ENCODE measurements at regions not wholly inside any gene's neighbourhood (a gene's known extent, or its start where the extent isn't known, plus 50 kb on each side); places are given as distances from the start of the nearest gene placed in this dataset.

DNA sequence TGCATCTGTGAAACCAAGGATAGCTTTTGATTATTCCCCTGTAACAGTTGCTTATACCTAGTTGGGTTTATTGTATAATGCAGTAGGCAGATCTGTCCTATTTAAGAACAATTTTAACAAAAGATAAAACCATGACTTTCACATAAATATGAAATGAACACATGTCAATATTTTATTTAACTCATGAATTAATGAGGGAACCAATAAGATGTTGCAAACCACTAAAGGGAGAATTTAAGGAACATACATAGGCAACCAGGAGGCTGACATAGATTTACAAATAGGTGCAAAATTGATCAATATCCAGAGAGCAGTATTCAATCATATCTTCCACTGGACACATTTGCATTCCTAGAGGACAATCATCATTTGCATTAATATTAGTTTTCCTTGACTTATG lies 280.0 kb upstream of the BRINP1 start:
- no peaks in the 10 kb centered on the region for H3K27me3 ChIP-seq (ENCODE audit: control insufficient read depth in 1 of 2, insufficient read depth in 2 of 2, low read length in 2 of 2)
- H3K9me3 ChIP-seq (ENCODE audit: control insufficient read depth in 2 of 2, insufficient read depth in 1 of 2, low read depth in 1 of 2, low read length in 1 of 2), result no peaks in the 10 kb centered on the region
- no peak overlapping the region for H3K4me3 ChIP-seq (ENCODE audit: low read depth in 1 of 2, low read length in 2 of 2)
- H3K4me1 ChIP-seq (ENCODE audit: control insufficient read depth in 2 of 2, insufficient read depth in 2 of 2, low read length in 1 of 2), result no peaks in the 10 kb centered on the region
- no peak overlapping the region for H3K27ac ChIP-seq (ENCODE audit: low read depth in 2 of 2, low read length in 1 of 2)
- no peaks in the 10 kb centered on the region for H3K36me3 ChIP-seq (ENCODE audit: control insufficient read depth in 2 of 2, insufficient read depth in 2 of 2, low read length in 1 of 2)

DNA sequence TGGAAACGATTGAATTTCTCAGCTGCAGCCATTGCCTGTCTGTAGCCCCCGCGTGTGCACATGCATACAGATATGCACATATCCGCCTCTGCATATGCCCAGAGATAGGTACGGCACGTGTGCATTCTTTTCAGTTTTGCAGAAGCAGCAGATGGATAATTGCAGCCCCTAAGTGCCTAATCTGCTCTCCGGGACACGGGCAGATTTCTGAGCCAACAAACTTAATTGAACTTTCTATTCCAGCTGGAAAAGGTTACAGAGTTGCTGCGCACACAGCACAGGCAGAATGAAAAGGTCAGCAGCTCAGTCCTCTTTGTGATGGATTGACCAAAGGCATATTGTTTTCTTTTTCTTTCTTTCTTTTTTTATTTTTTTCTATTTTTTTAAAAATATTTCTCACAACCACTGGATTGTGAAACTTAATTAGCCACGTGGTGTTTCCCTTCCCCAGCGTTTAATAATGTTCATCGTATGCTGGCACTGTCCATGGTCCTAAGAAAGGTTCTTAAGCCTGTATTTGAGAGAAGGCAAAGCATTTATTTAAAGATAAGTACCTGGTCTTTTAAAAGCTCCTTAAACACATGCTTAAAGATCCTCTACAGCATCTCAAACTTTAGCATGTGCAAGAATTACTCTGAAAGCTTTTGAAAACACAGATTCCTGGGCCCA lies 270.2 kb upstream of the BRINP1 start:
- H3K9me3 ChIP-seq (ENCODE audit: control insufficient read depth in 2 of 2, insufficient read depth in 1 of 2, low read depth in 1 of 2, low read length in 1 of 2), result no peaks in the 10 kb centered on the region
- 57 to 62% methylated on average over 12 of the region's 12 CpGs for WGBS, 2 donors
- H3K4me3 ChIP-seq (ENCODE audit: low read depth in 1 of 2, low read length in 2 of 2), result no peak overlapping the region
- no peaks in the 10 kb centered on the region for H3K4me1 ChIP-seq (ENCODE audit: control insufficient read depth in 2 of 2, insufficient read depth in 2 of 2, low read length in 1 of 2)
- H3K36me3 ChIP-seq (ENCODE audit: control insufficient read depth in 2 of 2, insufficient read depth in 2 of 2, low read length in 1 of 2), result no peaks in the 10 kb centered on the region
- H3K27me3 ChIP-seq (ENCODE audit: control insufficient read depth in 1 of 2, insufficient read depth in 2 of 2, low read length in 2 of 2), result no peaks in the 10 kb centered on the region
- H3K27ac ChIP-seq (ENCODE audit: low read depth in 2 of 2, low read length in 1 of 2), result no peak overlapping the region

DNA sequence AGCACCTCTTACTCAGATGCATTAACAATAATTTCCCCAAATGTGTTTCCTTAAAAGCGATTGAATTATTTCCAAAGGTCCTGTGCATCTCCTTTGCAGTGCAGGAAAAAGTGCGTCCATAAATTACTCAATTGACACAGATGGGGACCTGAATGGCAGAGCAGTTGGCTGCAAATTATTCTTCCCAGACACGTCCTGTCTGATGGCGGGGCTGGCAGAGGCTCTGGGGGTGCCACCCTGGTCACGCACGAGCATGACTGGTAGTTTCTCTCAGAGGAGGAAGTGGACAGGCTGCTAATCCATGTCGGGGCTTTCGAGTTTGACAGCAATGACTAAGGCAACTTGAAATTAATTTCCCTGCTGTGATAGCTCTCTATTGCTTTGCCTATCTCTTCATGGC lies 264.8 kb upstream of the BRINP1 start:
- no peak overlapping the region for H3K4me3 ChIP-seq (ENCODE audit: low read depth in 1 of 2, low read length in 2 of 2)
- H3K27ac ChIP-seq (ENCODE audit: low read depth in 2 of 2, low read length in 1 of 2), result no peak overlapping the region
- H3K36me3 ChIP-seq (ENCODE audit: control insufficient read depth in 2 of 2, insufficient read depth in 2 of 2, low read length in 1 of 2), result no peaks in the 10 kb centered on the region
- H3K4me1 ChIP-seq (ENCODE audit: control insufficient read depth in 2 of 2, insufficient read depth in 2 of 2, low read length in 1 of 2), result no peaks in the 10 kb centered on the region
- H3K27me3 ChIP-seq (ENCODE audit: control insufficient read depth in 1 of 2, insufficient read depth in 2 of 2, low read length in 2 of 2), result no peaks in the 10 kb centered on the region
- 56 to 73% methylated on average over 8 of the region's 8 CpGs for WGBS, 2 donors
- H3K9me3 ChIP-seq (ENCODE audit: control insufficient read depth in 2 of 2, insufficient read depth in 1 of 2, low read depth in 1 of 2, low read length in 1 of 2), result no peaks in the 10 kb centered on the region

DNA sequence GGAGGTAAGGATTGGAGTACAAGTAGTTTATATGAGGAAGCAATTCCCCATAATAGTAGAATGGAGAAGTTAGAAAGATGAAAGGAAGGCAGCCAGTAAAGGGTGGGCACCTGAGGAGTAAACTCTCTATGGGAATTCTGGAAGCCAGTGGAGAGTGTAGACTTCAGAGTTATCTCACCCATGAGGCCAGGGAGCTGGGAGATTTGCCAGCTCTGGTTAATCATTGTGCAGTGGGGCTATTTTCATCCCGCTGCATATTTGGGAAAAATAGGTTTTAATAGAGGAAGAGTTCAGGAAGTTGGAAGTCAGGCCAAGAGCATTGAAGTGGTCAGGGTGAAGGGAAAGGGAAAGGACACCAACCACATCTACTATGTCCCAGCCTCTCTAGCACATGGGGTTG lies 242.3 kb upstream of the BRINP1 start:
- Histone ChIP-seq H3K27me3 (ENCODE audit: control insufficient read depth in 1 of 2, insufficient read depth in 2 of 2, low read length in 2 of 2) (no peaks in the 10 kb centered on the region), H3K36me3 (ENCODE audit: control insufficient read depth in 2 of 2, insufficient read depth in 2 of 2, low read length in 1 of 2) (no peaks in the 10 kb centered on the region), H3K9me3 (ENCODE audit: control insufficient read depth in 2 of 2, insufficient read depth in 1 of 2, low read depth in 1 of 2, low read length in 1 of 2) (no peaks in the 10 kb centered on the region), H3K4me3 (ENCODE audit: low read depth in 1 of 2, low read length in 2 of 2) (no peak overlapping the region), H3K4me1 (ENCODE audit: control insufficient read depth in 2 of 2, insufficient read depth in 2 of 2, low read length in 1 of 2) (no peaks in the 10 kb centered on the region), H3K27ac (ENCODE audit: low read depth in 2 of 2, low read length in 1 of 2) (no peak overlapping the region)
- 70 to 72% methylated on average over 1 of the region's 1 CpG for WGBS, 2 donors

DNA sequence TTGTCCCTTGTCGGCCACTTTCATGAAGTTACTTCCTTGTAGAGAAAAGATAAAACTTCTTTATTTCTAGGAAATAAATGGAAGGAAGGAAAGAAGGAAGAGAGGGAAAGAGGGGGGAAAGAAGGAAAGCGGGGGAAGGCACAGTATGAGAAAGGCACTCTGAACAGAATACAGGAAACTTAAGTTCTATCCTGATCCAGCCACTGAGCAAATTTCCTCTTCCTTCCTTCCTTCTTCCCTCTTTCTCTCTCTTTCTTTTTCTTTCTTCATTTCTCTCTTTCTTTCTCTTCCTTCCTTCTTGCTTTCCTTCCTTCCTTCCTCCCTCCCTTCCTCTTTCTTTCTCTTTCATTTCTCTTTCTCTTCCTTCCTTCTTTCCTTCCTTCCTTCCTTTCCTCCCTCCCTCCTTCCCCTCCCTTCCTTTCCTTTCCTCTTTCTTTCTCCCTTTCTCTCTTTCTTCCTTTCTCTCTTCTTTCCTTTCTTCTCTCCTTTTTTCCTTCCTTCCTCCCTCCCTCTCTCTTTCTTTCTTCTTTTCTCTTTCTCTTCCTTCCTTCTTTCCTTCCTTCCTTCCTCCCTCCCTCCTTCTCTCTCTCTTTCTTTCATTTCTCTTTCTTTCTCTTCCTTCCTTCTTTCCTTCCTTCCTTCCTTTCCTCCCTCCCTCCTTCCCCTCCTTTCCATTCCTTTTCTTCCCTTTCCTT lies 240.2 kb upstream of the BRINP1 start:
- WGBS, 2 donors, result 92 to 100% methylated on average over 2 of the region's 2 CpGs
- H3K9me3 ChIP-seq (ENCODE audit: control insufficient read depth in 2 of 2, insufficient read depth in 1 of 2, low read depth in 1 of 2, low read length in 1 of 2), result no peaks in the 10 kb centered on the region
- H3K4me1 ChIP-seq (ENCODE audit: control insufficient read depth in 2 of 2, insufficient read depth in 2 of 2, low read length in 1 of 2), result no peaks in the 10 kb centered on the region
- no peaks in the 10 kb centered on the region for H3K27me3 ChIP-seq (ENCODE audit: control insufficient read depth in 1 of 2, insufficient read depth in 2 of 2, low read length in 2 of 2)
- no peak overlapping the region for H3K4me3 ChIP-seq (ENCODE audit: low read depth in 1 of 2, low read length in 2 of 2)
- H3K27ac ChIP-seq (ENCODE audit: low read depth in 2 of 2, low read length in 1 of 2), result no peak overlapping the region
- H3K36me3 ChIP-seq (ENCODE audit: control insufficient read depth in 2 of 2, insufficient read depth in 2 of 2, low read length in 1 of 2), result no peaks in the 10 kb centered on the region

DNA sequence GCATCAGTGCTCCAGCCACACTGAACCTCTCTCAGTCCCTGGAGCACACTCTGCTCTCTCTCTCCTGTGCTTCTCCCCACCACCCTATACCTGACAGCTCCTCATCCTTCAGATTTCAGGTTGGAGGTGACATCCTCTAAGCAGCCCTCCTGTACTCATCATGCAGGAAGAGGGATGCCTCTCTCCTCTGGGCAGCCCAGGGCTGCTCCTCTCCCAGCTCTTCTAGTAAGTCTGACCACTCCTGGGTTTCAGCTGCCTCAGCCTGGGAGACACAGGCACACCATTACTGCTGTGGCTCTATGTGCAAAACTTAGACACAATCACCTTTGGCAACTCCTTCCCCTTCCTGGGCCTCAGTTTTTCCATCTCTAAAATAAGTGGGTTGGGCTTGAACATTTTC lies 232.4 kb upstream of the BRINP1 start:
- Histone ChIP-seq H3K27me3 (ENCODE audit: control insufficient read depth in 1 of 2, insufficient read depth in 2 of 2, low read length in 2 of 2) (no peaks in the 10 kb centered on the region), H3K27ac (ENCODE audit: low read depth in 2 of 2, low read length in 1 of 2) (no peak overlapping the region), H3K9me3 (ENCODE audit: control insufficient read depth in 2 of 2, insufficient read depth in 1 of 2, low read depth in 1 of 2, low read length in 1 of 2) (no peaks in the 10 kb centered on the region), H3K36me3 (ENCODE audit: control insufficient read depth in 2 of 2, insufficient read depth in 2 of 2, low read length in 1 of 2) (no peaks in the 10 kb centered on the region), H3K4me1 (ENCODE audit: control insufficient read depth in 2 of 2, insufficient read depth in 2 of 2, low read length in 1 of 2) (no peaks in the 10 kb centered on the region), H3K4me3 (ENCODE audit: low read depth in 1 of 2, low read length in 2 of 2) (no peak overlapping the region)

DNA sequence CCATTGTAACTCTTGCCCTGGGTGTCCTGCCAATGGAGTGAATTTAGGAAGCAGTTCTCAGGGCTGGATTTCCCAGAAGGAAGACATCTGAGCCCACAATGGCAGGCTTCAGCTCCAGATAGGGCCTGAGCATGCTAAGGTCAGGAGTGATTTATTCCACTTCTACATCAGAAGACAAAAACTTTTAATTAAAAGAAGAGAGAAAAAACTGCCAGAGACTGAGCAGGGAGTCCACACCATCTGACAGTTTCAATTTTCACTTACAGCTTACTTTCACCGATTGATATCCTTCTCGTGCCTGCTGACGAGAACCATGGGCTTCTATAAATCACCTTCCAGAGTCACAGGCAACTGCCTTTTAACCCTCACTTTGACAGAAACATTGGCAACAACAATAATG lies 228.3 kb upstream of the BRINP1 start:
- Histone ChIP-seq H3K4me1 (ENCODE audit: control insufficient read depth in 2 of 2, insufficient read depth in 2 of 2, low read length in 1 of 2) (no peaks in the 10 kb centered on the region), H3K36me3 (ENCODE audit: control insufficient read depth in 2 of 2, insufficient read depth in 2 of 2, low read length in 1 of 2) (no peaks in the 10 kb centered on the region), H3K4me3 (ENCODE audit: low read depth in 1 of 2, low read length in 2 of 2) (no peak overlapping the region), H3K27me3 (ENCODE audit: control insufficient read depth in 1 of 2, insufficient read depth in 2 of 2, low read length in 2 of 2) (no peaks in the 10 kb centered on the region), H3K9me3 (ENCODE audit: control insufficient read depth in 2 of 2, insufficient read depth in 1 of 2, low read depth in 1 of 2, low read length in 1 of 2) (no peaks in the 10 kb centered on the region), H3K27ac (ENCODE audit: low read depth in 2 of 2, low read length in 1 of 2) (no peak overlapping the region)
- 66 to 72% methylated on average over 3 of the region's 3 CpGs for WGBS, 2 donors

DNA sequence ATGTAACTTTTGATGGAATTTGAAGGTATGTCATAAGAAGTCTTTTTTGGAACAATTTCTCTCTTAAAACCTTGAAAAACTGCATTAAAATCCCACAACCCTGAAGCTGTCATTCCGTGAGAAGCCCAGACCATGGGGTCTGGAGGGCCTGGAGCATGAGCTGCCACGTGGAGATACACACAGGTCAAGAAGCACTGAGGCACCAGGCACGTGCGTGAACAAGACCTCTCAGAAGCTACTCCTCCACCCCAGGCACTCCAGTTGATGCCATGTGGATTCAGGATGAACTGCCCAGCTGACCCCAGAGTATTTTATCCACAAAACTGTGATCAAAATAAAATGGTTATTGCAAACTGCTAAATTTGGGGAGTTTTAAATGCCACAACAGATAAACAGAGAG lies 227.5 kb upstream of the BRINP1 start:
- H3K9me3 ChIP-seq (ENCODE audit: control insufficient read depth in 2 of 2, insufficient read depth in 1 of 2, low read depth in 1 of 2, low read length in 1 of 2), result no peaks in the 10 kb centered on the region
- 69 to 84% methylated on average over 4 of the region's 4 CpGs for WGBS, 2 donors

DNA sequence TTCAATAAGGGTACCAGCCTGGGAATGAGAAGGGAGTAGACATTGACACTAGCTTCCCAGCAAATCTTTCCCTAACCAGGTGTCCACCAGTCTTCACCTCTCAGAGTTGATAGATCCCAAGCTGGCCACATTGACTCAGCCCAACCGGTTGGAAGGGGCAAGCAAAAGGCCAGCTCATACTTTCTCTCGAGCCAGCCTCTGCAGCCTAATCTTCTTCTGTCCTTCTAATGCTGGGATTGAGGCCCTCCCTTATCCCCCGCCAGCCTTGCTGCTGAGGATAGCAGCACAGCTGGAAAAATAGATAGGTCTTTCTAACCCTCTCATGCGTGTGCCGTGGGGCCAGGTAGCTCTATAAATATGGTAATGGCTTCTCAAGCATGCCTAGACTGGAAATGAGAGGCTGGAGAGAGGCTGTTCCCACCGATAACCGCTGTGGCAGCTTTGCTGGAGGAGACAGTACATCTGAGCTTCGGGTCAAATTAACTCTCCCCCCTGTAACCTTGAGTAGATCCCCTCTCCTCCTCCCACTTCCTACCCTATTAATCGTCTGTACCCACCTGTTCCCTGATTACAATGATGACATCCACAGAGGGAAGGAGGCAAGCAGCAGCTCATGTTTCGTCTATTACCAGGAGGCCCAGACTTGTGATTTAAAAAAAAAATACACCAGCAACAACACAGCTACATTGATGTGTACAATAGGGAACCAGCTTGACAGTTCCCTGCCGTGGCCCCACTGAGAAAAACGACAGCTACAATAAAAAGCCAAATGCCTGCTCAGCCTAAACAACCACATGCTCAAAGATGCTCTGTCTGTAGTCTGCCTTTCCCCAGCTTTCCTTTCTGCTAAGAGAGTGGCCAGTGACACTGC lies 219.9 kb upstream of the BRINP1 start:
- H3K4me3 ChIP-seq (ENCODE audit: low read depth in 1 of 2, low read length in 2 of 2), result no peak overlapping the region
- H3K27ac ChIP-seq (ENCODE audit: low read depth in 2 of 2, low read length in 1 of 2), result no peak overlapping the region
- WGBS, 2 donors, result 55 to 60% methylated on average over 11 to 12 of the region's 12 CpGs
- H3K36me3 ChIP-seq (ENCODE audit: control insufficient read depth in 2 of 2, insufficient read depth in 2 of 2, low read length in 1 of 2), result no peaks in the 10 kb centered on the region
- no peaks in the 10 kb centered on the region for H3K27me3 ChIP-seq (ENCODE audit: control insufficient read depth in 1 of 2, insufficient read depth in 2 of 2, low read length in 2 of 2)
- H3K4me1 ChIP-seq (ENCODE audit: control insufficient read depth in 2 of 2, insufficient read depth in 2 of 2, low read length in 1 of 2), result no peaks in the 10 kb centered on the region
- no peaks in the 10 kb centered on the region for H3K9me3 ChIP-seq (ENCODE audit: control insufficient read depth in 2 of 2, insufficient read depth in 1 of 2, low read depth in 1 of 2, low read length in 1 of 2)

More for the DNA sequence above, 227.5 kb upstream of the BRINP1 start:
- no peak overlapping the region for H3K27ac ChIP-seq (ENCODE audit: low read depth in 2 of 2, low read length in 1 of 2)
- H3K27me3 ChIP-seq (ENCODE audit: control insufficient read depth in 1 of 2, insufficient read depth in 2 of 2, low read length in 2 of 2), result no peaks in the 10 kb centered on the region
- H3K4me1 ChIP-seq (ENCODE audit: control insufficient read depth in 2 of 2, insufficient read depth in 2 of 2, low read length in 1 of 2), result no peaks in the 10 kb centered on the region
- H3K4me3 ChIP-seq (ENCODE audit: low read depth in 1 of 2, low read length in 2 of 2), result no peak overlapping the region
- no peaks in the 10 kb centered on the region for H3K36me3 ChIP-seq (ENCODE audit: control insufficient read depth in 2 of 2, insufficient read depth in 2 of 2, low read length in 1 of 2)
